Gastroesophageal sphincter (tissue), 3 donors: ENCODE measurements at regions not wholly inside any gene's neighbourhood (a gene's known extent, or its start where the extent isn't known, plus 50 kb on each side); places are given as distances from the start of the nearest gene placed in this dataset.

Source experiments
- CTCF ChIP-seq, 4 experiments: fragments of 200-600 bp in 2 of 4; fragments of 450-650 bp in 2 of 4; sonication (generic) in 1 of 4; IDR thresholded peaks; one replicate each; pipeline ENCODE4 v1.5.1; 2017 to 2019; ENCODE audit warnings: antibody characterized with exemption in 4 of 4, mild to moderate bottlenecking in 2 of 4, moderate library complexity in 2 of 4
- EP300 ChIP-seq: sonication (generic); formaldehyde crosslinking; IDR thresholded peaks from one replicate; pipeline ENCODE4 v1.6.1; 2017; ENCODE audit warnings: antibody characterized with exemption, mild to moderate bottlenecking

- TF ChIP-seq CTCF (IDR thresholded peaks at IDR 0.05): no peak
- no peak for TF ChIP-seq EP300
Measured at GRCh38 chr3:188060264-188060835, 93.6 kb upstream of the LPP start.
